ENCODE measurements at regions not wholly inside any gene's neighbourhood (a gene's known extent, or its start where the extent isn't known, plus 50 kb on each side); places are given as distances from the start of the nearest gene placed in this dataset.

DNA sequence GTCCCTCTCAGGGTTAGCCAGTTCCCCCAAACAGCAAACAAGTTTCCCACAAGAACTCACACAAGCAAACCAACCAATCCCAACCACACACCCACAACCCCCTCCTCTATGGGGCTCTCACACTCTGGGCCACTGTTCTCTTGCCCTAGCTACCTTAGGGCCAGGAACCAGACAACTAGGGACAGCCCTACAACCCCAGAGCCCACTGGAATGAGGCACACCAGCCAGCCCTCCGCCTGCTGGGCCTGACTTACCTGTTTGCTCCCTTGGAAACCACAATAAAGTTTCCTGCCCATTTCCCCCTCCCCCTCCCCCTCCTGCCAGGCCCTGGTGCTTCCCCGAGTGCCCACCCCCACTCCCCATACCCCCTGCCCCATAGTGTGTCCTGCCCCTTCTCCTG is 132.6 kb downstream of the WDR11 start:
- no peak for DNase-seq (ENCODE audit: low spot score)

GRCh38 chr10:120984221-120984620 is 133.1 kb downstream of the WDR11 start:
- DNase-seq (ENCODE audit: low spot score) = no peak

GRCh38 chr10:120987359-120987758 is 136.2 kb downstream of the WDR11 start:
- DNase-seq (ENCODE audit: low spot score) = no peak

DNA sequence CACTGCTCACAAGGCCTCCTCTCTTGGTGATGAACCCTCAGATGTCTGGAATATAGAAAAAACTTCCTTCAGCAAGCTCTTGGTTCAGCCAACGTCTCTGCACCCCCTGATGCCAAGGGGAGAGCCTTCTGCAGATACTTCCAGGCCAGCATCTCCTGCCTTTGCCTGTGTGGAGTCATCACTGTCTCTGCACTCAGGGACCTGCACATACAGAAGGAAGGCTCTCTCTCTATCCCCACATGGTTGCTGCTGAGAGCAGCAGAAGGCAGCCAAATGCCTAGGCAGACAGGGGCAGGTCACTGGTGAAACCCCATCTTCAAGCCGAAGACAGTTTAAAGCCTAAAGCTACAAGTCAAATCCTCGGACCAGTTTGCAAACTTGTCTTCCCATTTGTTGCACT is 137.6 kb downstream of the WDR11 start:
- DNase-seq (ENCODE audit: low spot score) = no peak

DNA sequence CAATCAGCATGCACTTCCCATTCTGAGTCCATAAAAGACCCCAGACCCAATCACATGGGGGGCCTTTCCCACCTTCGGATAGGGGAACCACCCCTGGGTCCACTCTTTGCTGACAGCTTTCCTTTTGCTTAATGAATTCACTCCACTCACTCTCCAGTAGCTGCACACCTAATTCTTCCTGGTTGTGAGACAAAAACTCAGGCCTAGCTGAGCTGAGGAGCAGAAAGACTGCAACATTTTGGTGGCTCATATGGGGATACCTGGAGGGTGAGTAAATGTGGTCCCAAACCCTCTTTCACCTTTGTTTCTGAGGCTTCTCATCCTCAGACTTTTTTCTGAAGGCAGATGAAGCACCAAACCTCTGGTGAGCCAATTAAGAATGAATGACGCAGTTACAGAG is 138.1 kb downstream of the WDR11 start:
- DNase-seq (ENCODE audit: low spot score) = no peak

- no peak for DNase-seq (ENCODE audit: low spot score)
Observed at GRCh38 chr10:120989996-120990598, 138.9 kb downstream of the WDR11 start.

GRCh38 chr10:120990831-120991230 is 139.7 kb downstream of the WDR11 start:
- DNase-seq (ENCODE audit: low spot score) = no peak

DNA sequence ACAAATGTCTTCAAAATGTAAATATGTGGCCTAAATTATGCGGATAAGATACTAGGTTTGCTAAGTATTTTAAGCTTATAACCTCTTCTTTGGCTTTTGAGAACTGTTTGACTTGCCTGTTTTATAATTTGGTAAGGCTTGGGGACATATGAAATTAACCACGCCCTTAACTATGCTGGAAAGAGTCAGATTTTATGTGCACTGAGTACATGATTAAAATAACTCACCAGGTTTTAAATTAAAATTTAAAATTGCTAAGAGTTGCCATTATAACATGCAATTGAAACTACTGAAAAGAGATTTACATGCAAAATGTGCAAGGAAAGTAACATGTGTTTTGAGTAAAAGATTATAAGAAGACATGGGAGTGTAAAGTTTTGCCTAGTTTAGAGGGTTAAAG is 141.9 kb downstream of the WDR11 start:
- no peak for DNase-seq (ENCODE audit: low spot score)

DNA sequence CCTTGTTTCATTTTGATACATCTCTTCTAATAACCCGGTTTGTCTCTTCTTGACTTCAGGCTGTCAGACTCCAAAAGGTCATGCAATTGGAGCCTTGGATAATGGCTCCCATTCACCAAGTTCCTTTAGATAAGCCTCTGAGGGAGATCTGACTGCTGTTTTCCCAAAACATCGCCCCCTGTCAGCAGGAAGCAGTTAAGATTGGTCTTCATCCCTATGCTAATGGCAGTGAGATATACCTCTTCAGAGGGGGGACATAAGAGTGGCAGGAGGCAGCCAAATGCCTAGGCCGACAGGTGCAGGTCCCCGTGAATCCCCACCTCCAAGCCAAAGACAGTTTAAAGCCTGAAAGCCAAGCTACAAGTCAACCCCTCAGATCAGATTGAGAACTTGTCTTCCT is 144.6 kb downstream of the WDR11 start:
- DNase-seq (ENCODE audit: low spot score) = no peak

- DNase-seq (ENCODE audit: low spot score) = no peak
Observed at GRCh38 chr10:120996456-120997034, 145.4 kb downstream of the WDR11 start.

DNA sequence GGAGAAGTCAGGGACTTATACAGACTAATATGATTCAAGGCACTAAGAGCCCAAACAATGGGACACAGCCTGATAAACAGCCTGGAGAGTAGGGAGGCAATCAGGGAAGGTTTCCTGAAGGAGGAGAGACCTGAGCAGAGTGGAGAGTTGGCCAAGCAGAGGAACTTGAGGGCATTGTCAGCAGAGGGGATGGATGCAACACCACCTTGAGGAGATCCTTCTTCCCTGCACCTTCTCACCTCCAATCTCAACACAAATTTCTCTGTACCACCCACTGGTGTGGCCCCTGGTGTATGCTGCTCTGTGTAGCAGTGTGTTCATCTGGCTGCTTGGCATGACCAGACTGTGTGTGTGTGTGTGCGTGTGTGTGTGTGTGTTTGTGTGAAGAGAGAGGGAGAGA is 146.2 kb downstream of the WDR11 start:
- no peak for DNase-seq (ENCODE audit: low spot score)

GRCh38 chr10:120997756-120998155 is 146.6 kb downstream of the WDR11 start:
- no peak for DNase-seq (ENCODE audit: low spot score)

DNA sequence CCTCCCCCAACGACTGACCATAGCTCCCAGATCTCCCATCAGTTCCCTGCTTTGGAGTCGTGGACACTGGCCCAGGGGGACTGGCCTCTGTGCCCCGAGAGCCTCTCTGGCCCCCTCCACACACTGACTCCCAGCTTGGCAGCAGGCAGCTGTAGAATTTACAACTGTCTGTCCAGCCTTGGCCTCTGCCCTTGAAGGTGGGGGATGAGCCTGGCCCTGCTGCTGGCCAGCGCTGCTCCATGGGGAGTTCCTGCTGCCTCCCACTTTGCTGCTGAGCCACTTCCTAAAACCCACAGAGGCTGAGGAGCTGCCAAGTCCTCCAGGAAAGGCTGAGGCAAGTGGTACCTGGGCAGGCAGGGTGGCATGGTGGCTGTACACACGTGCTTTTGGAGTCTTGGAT is 147.1 kb downstream of the WDR11 start:
- DNase-seq (ENCODE audit: low spot score) = no peak

GRCh38 chr10:120998782-120999285 is 147.7 kb downstream of the WDR11 start:
- DNase-seq (ENCODE audit: low spot score) = no peak

GRCh38 chr10:120999868-121000267 is 148.7 kb downstream of the WDR11 start:
- peak; percentile 12 for DNase-seq (ENCODE audit: low spot score)

- DNase-seq (ENCODE audit: low spot score) = no peak
Observed at GRCh38 chr10:121002586-121003205, 151.5 kb downstream of the WDR11 start.

DNA sequence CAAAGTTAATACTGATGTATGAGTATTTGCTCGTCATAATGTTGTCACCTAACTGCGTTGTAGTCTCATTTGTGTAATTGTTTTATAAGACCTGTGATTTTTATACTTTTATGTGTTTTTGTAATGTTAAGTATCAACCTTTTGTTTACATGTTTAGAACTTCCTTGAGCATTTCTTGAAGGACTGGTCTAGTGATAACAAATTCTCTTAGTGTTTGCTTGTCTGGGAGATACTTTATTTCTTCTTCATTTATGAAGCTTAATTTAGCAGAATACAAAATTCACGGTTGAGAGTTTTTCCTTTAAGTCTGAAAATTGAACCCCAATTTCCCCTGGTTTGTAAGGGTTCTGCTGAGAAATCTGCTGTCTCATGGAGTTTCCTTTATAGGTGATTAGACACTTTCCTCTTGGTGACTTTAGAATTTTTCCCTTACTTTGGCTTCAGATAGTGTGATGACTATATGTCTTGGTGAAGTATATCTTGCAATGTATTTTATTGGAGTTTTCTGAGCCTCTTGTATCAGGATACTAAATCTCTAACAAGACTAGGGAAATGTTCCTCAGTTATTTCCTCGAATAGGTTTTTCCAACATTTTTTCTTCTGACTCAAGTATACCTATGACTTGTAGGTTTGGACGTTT is 154.9 kb downstream of the WDR11 start:
- DNase-seq (ENCODE audit: low spot score) = no peak

GRCh38 chr10:121007264-121007663 is 156.1 kb downstream of the WDR11 start:
- DNase-seq (ENCODE audit: low spot score) = no peak

- no peak for DNase-seq (ENCODE audit: low spot score)
Observed at GRCh38 chr10:121015916-121016315, 164.8 kb downstream of the WDR11 start.

GRCh38 chr10:121024905-121025584 is 173.9 kb downstream of the WDR11 start:
- no peak for DNase-seq (ENCODE audit: low spot score)

GRCh38 chr10:121025731-121026130 is 174.6 kb downstream of the WDR11 start:
- DNase-seq (ENCODE audit: low spot score) = no peak

- DNase-seq (ENCODE audit: low spot score) = no peak
Observed at GRCh38 chr10:121027371-121027770, 176.2 kb downstream of the WDR11 start.

DNA sequence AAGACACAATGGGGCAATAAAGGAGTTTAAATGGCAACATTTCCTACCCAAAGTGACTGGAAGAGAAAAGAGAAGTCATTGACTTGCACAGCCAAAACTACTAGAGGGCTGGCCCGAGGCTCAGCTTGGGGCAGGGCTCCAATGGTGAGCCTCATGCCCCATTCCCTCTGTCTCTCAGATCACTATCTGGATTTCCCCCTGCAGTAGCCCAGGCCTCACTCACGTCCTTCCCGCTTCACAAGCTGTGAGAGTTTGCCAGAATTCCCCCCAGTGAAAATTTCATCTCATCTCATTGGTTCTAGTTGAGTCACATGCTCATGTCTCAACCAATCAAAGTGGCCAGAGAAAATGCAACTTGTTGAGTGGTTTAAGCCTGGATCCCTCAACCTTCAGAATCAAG is 181.3 kb downstream of the WDR11 start:
- DNase-seq (ENCODE audit: low spot score) = peak; percentile 11
